IMR-90 (cell line): ENCODE measurements at regions not wholly inside any gene's neighbourhood (a gene's known extent, or its start where the extent isn't known, plus 50 kb on each side); places are given as distances from the start of the nearest gene placed in this dataset.

Experiments
- ATAC-seq: fragments of 200-7000 bp; cut with Tn5 transposase; 2 replicates; pipeline ENCODE4 v1.9.1; 2020; ENCODE audit warnings: low read depth, mild to moderate bottlenecking, moderate library complexity
- BruUV-seq: library from RNA; stranded (reverse); fragments of 400-500 nt; replicated peaks from 2 replicates; lab custom pipeline; 2021; lab: Mats Ljungman, UMichigan
- CTCF ChIA-PET: fragments of 300-600 bp; formaldehyde crosslinking; extraction: SDS; loops from one replicate; lab custom pipeline; 2021; ENCODE audit warnings: antibody characterized with exemption; lab: Yijun Ruan, JAX
- POLR2A ChIA-PET: fragments of 300-600 bp; sonication (Branson Sonifier 250); formaldehyde crosslinking; loops from one replicate; lab custom pipeline; 2022; ENCODE audit warnings: antibody characterized with exemption; ENCODE audit not compliant: unreplicated experiment; lab: Charles Lee
- DNase-seq: peaks from one replicate; pipeline ENCODE4 v3.0.0; 2013
- H2AFZ ChIP-seq: replicated peaks from 2 replicates; pipeline ENCODE3; 2013; ENCODE audit warnings: low read length, mild to moderate bottlenecking; ENCODE audit not compliant: poor library complexity
- H2AK5ac ChIP-seq: 2 replicates; pipeline ENCODE4 v1.6.1; 2013; ENCODE audit warnings: low read depth, low read length, inconsistent platforms
- H2AK9ac ChIP-seq: replicated peaks from 2 replicates; pipeline ENCODE3; 2013; ENCODE audit warnings: mild to moderate bottlenecking, low read depth, low read length, moderate library complexity; ENCODE audit not compliant: poor library complexity
- H2BK120ac ChIP-seq: 2 replicates; pipeline ENCODE4 v1.6.1; 2013; ENCODE audit warnings: low read depth, low read length, inconsistent platforms
- H2BK15ac ChIP-seq: 3 replicates; pipeline ENCODE4 v1.6.1; 2013; ENCODE audit warnings: low read depth, low read length, inconsistent platforms
- H2BK20ac ChIP-seq: 2 replicates; pipeline ENCODE4 v1.6.1; 2013; ENCODE audit warnings: low read depth, mild to moderate bottlenecking, inconsistent platforms, low read length, moderate library complexity
- H2BK5ac ChIP-seq: 2 replicates; pipeline ENCODE4 v1.6.1; 2013; ENCODE audit warnings: mild to moderate bottlenecking, low read depth, low read length, inconsistent platforms; ENCODE audit not compliant: poor library complexity, severe bottlenecking
- H3K14ac ChIP-seq: replicated peaks from 2 replicates; pipeline ENCODE4 v1.6.1; 2013; ENCODE audit warnings: low read depth, low read length, inconsistent platforms
- H3K18ac ChIP-seq: 2 replicates; pipeline ENCODE4 v1.6.1; 2013; ENCODE audit warnings: low read depth, low read length, control low read depth
- H3K23ac ChIP-seq: 2 replicates; pipeline ENCODE4 v1.6.1; 2013; ENCODE audit warnings: low read depth, low read length, inconsistent platforms
- H3K27ac ChIP-seq: 2 replicates; pipeline ENCODE4 v1.5.1; 2013; ENCODE audit warnings: mild to moderate bottlenecking, control low read depth, low read length; ENCODE audit not compliant: insufficient read depth
- H3K27me3 ChIP-seq: 2 replicates; pipeline ENCODE4 v1.6.1; 2013; ENCODE audit warnings: low read length; ENCODE audit not compliant: control insufficient read depth, insufficient read depth
- H3K36me3 ChIP-seq: 2 replicates; pipeline ENCODE4 v1.6.1; 2013; ENCODE audit warnings: low read length, mixed read lengths; ENCODE audit not compliant: control insufficient read depth, insufficient read depth
- H3K4ac ChIP-seq: 2 replicates; pipeline ENCODE4 v1.6.1; 2013; ENCODE audit warnings: low read depth, low read length, inconsistent platforms
- H3K4me1 ChIP-seq: 2 replicates; pipeline ENCODE4 v1.6.1; 2013; ENCODE audit warnings: low read length, mixed read lengths; ENCODE audit not compliant: control insufficient read depth, insufficient read depth
- H3K4me2 ChIP-seq: 2 replicates; pipeline ENCODE4 v1.6.1; 2013; ENCODE audit warnings: low read depth, mild to moderate bottlenecking, control low read depth, low read length, moderate library complexity
- H3K4me3 ChIP-seq: 2 replicates; pipeline ENCODE4 v1.5.1; 2013; ENCODE audit warnings: low read depth, mild to moderate bottlenecking, control low read depth, low read length, moderate library complexity; ENCODE audit not compliant: insufficient read depth
- H3K56ac ChIP-seq: 2 replicates; pipeline ENCODE4 v1.6.1; 2013; ENCODE audit warnings: low read length, inconsistent platforms; ENCODE audit not compliant: insufficient read depth; ENCODE audit errors: extremely low read depth
- H3K79me1 ChIP-seq, 2 experiments: 2 replicates each; pipeline ENCODE4 v1.6.1; 2013; ENCODE audit warnings: low read length in 2 of 2, inconsistent platforms in 1 of 2, low read depth in 1 of 2
- H3K9ac ChIP-seq: 2 replicates; pipeline ENCODE4 v1.6.1; 2013; ENCODE audit warnings: low read depth, low read length, control low read depth
- H3K9me1 ChIP-seq: 2 replicates; pipeline ENCODE4 v1.6.1; 2013; ENCODE audit warnings: low read length, inconsistent platforms; ENCODE audit not compliant: insufficient read depth
- H3K9me3 ChIP-seq: 2 replicates; pipeline ENCODE4 v1.6.1; 2013; ENCODE audit warnings: low read length; ENCODE audit not compliant: control insufficient read depth, insufficient read depth
- H4K20me1 ChIP-seq: 2 replicates; pipeline ENCODE4 v1.6.1; 2013; ENCODE audit warnings: low read length, inconsistent platforms; ENCODE audit not compliant: insufficient read depth
- H4K5ac ChIP-seq: 2 replicates; pipeline ENCODE4 v1.6.1; 2013; ENCODE audit warnings: mild to moderate bottlenecking, low read depth, low read length, control low read depth
- H4K8ac ChIP-seq, 2 experiments: 2 replicates each; pipeline ENCODE4 v1.6.1; 2013; ENCODE audit warnings: low read depth in 2 of 2, low read length in 2 of 2, control low read depth in 1 of 2, inconsistent platforms in 1 of 2
- H4K91ac ChIP-seq: 2 replicates; pipeline ENCODE4 v1.6.1; 2013; ENCODE audit warnings: low read depth, low read length, inconsistent platforms; ENCODE audit not compliant: insufficient read depth
- BHLHE40 ChIP-seq: fragments of 150-350 bp; IDR thresholded peaks from 2 replicates; pipeline ENCODE4 v1.6.1; 2016; ENCODE audit warnings: mild to moderate bottlenecking, low read depth, low read length
- CEBPB ChIP-seq: IDR thresholded peaks from 2 replicates; pipeline ENCODE4 v1.6.1; 2012; ENCODE audit warnings: low read depth, low read length, improper control_type of control experiment
- CHD1 ChIP-seq: IDR thresholded peaks from 2 replicates; pipeline ENCODE4 v1.6.1; 2012; ENCODE audit warnings: low read depth, low read length, improper control_type of control experiment
- FOS ChIP-seq: fragments of 150-350 bp; IDR thresholded peaks from 2 replicates; pipeline ENCODE4 v1.6.1; 2016; ENCODE audit warnings: low read depth, low read length
- MAFK ChIP-seq: IDR thresholded peaks from 2 replicates; pipeline ENCODE4 v1.6.1; 2012; ENCODE audit warnings: low read depth, low read length, improper control_type of control experiment
- MAZ ChIP-seq: IDR thresholded peaks from 2 replicates; pipeline ENCODE4 v1.6.1; 2012; ENCODE audit warnings: low read depth, mild to moderate bottlenecking, low read length, improper control_type of control experiment, moderate library complexity, borderline replicate concordance
- MXI1 ChIP-seq: IDR thresholded peaks from 2 replicates; pipeline ENCODE4 v1.6.1; 2012; ENCODE audit warnings: low read depth, mild to moderate bottlenecking, low read length, moderate library complexity, borderline replicate concordance
- NFE2L2 ChIP-seq: fragments of 150-350 bp; IDR thresholded peaks from 2 replicates; pipeline ENCODE4 v1.6.1; 2016; ENCODE audit warnings: low read depth, mild to moderate bottlenecking, low read length
- POLR2A ChIP-seq: IDR thresholded peaks from 2 replicates; pipeline ENCODE4 v1.6.1; 2012; ENCODE audit warnings: mild to moderate bottlenecking, low read depth, low read length
- RAD21 ChIP-seq: IDR thresholded peaks from 2 replicates; pipeline ENCODE4 v1.6.1; 2012; ENCODE audit warnings: low read length, improper control_type of control experiment
- RCOR1 ChIP-seq: IDR thresholded peaks from 2 replicates; pipeline ENCODE4 v1.6.1; 2012; ENCODE audit warnings: mild to moderate bottlenecking, low read length, improper control_type of control experiment; ENCODE audit not compliant: insufficient replicate concordance
- RFX5 ChIP-seq: IDR thresholded peaks from 2 replicates; pipeline ENCODE4 v1.8.0; 2012; ENCODE audit warnings: low read depth, mild to moderate bottlenecking, low read length, moderate library complexity
- SMC3 ChIP-seq: fragments of 150-350 bp; IDR thresholded peaks from 2 replicates; pipeline ENCODE4 v1.6.1; 2016; ENCODE audit warnings: low read depth, mild to moderate bottlenecking, antibody characterized with exemption, low read length, moderate library complexity
- WGBS, 2 experiments: methylation state at CpG; one replicate each; pipeline versions ENCODE4 v1.1.5 to v1.1.7; 2013; ENCODE audit warnings: missing lambda C conversion rate in 2 of 2; ENCODE audit not compliant: insufficient read length in 1 of 2; ENCODE audit errors: extremely low coverage in 2 of 2; 5-methylcytosine and 5-hydroxymethylcytosine counted together
- dilution Hi-C: fragments of 300-500 bp; cut with HindIII; formaldehyde crosslinking; loops from one replicate; pipeline ENCODE4 v1.14.3; 2018; ENCODE audit warnings: low sequenced_read_pairs; ENCODE audit not compliant: unreplicated experiment
- in situ Hi-C: fragments of 300-500 bp; cut with MboI; formaldehyde crosslinking; loops from 3 replicates; pipeline ENCODE4 v1.14.3; 2019; ENCODE audit warnings: low sequenced_read_pairs, inconsistent platforms, mixed read lengths
- intact Hi-C: fragments of 100-400 bp; cut with micrococcal nuclease; formaldehyde crosslinking; loops from 2 replicates; pipeline ENCODE4 v1.10.0; 2022
- TF ChIP-seq, protein P1 (sequence below): fragments of 150-350 bp; IDR thresholded peaks from 2 replicates; pipeline ENCODE4 v1.6.1; 2016; ENCODE audit warnings: low read depth, mild to moderate bottlenecking, low read length, moderate library complexity, borderline replicate concordance
- TF ChIP-seq, protein P2 (sequence below): fragments of 150-350 bp; IDR thresholded peaks from 2 replicates; pipeline ENCODE4 v1.6.1; 2017; ENCODE audit warnings: mild to moderate bottlenecking, antibody characterized with exemption, low read length, low read depth
- TF ChIP-seq, protein P3 (sequence below): conservative IDR thresholded peaks from 2 replicates; pipeline ENCODE4 v1.5.1; 2012; ENCODE audit warnings: mild to moderate bottlenecking, low read depth, low read length, improper control_type of control experiment

DNA sequence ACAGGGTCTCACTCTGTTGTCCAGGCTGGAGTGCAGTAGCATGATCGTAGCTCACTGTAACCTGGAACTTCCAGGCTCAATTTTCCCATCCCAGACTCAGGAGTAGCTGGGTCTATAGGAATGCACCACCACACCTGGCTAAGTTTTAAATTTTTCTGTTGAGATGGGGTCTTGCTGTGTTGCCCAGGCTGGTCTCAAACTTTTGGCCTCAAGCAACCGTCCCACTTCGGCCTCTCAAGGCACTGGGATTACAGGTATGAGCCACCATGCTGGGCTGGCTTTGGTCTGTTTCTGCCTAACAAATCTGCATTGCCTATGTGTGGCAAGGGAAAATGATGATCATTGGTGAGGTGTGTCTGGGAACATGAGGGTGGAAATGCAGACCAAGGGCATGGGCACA lies 59.3 kb upstream of the CLMP start:
- peak overlapping the region; percentile 61 for H3K18ac ChIP-seq
- no peak overlapping the region for H2BK120ac ChIP-seq
- no peak overlapping the region for H3K23ac ChIP-seq
- H2AK9ac ChIP-seq: peak overlapping the region; percentile 34
- no peak overlapping the region for H4K8ac ChIP-seq
- POLR2A ChIA-PET: no interaction called here
- no peak overlapping the region; the same call in 1 of the 2 replicates for H4K91ac ChIP-seq
- H2AFZ ChIP-seq: no peak overlapping the region
- H4K20me1 ChIP-seq: no peaks in the 10 kb centered on the region; the same call in 1 of the 2 replicates
- no peak overlapping the region for H3K14ac ChIP-seq
- H2BK5ac ChIP-seq: no peak overlapping the region
- H3K36me3 ChIP-seq: no peaks in the 10 kb centered on the region
- dilution Hi-C loops: loop anchor here (25.0 kb wide), 1 partner anchor 142 kb away; no protein-coding TSS in a partner anchor
- H2AK5ac ChIP-seq: peak overlapping the region; percentile 61
- in situ Hi-C loops: loop anchor here (25.0 kb wide), 1 partner anchor 392 kb away; no protein-coding TSS in a partner anchor
- no peak overlapping the region for H3K4me3 ChIP-seq
- WGBS, 2 experiments: 92% methylated on average over 2 of the region's 3 CpGs; no CpG with 5 or more reads in 1 of the 2 experiments
- H3K4ac ChIP-seq: no peak overlapping the region; the same call in 1 of the 2 replicates
- no peak for TF ChIP-seq POLR2A
- TF ChIP-seq RAD21: no peak
- TF ChIP-seq NFE2L2: no peak
- TF ChIP-seq CHD1: no peak
- TF ChIP-seq, protein P1, sequence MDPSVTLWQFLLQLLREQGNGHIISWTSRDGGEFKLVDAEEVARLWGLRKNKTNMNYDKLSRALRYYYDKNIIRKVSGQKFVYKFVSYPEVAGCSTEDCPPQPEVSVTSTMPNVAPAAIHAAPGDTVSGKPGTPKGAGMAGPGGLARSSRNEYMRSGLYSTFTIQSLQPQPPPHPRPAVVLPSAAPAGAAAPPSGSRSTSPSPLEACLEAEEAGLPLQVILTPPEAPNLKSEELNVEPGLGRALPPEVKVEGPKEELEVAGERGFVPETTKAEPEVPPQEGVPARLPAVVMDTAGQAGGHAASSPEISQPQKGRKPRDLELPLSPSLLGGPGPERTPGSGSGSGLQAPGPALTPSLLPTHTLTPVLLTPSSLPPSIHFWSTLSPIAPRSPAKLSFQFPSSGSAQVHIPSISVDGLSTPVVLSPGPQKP: no peak
- TF ChIP-seq BHLHE40: no peak
- TF ChIP-seq MAFK: no peak
- no peak for TF ChIP-seq MXI1
- TF ChIP-seq FOS: no peak
- no peak for TF ChIP-seq RCOR1
- no peak for TF ChIP-seq SMC3
- TF ChIP-seq CEBPB: no peak
- TF ChIP-seq MAZ: no peak
- TF ChIP-seq, protein P2, sequence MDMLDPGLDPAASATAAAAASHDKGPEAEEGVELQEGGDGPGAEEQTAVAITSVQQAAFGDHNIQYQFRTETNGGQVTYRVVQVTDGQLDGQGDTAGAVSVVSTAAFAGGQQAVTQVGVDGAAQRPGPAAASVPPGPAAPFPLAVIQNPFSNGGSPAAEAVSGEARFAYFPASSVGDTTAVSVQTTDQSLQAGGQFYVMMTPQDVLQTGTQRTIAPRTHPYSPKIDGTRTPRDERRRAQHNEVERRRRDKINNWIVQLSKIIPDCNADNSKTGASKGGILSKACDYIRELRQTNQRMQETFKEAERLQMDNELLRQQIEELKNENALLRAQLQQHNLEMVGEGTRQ: no peak
- no peak for TF ChIP-seq RFX5
- TF ChIP-seq, protein P3, sequence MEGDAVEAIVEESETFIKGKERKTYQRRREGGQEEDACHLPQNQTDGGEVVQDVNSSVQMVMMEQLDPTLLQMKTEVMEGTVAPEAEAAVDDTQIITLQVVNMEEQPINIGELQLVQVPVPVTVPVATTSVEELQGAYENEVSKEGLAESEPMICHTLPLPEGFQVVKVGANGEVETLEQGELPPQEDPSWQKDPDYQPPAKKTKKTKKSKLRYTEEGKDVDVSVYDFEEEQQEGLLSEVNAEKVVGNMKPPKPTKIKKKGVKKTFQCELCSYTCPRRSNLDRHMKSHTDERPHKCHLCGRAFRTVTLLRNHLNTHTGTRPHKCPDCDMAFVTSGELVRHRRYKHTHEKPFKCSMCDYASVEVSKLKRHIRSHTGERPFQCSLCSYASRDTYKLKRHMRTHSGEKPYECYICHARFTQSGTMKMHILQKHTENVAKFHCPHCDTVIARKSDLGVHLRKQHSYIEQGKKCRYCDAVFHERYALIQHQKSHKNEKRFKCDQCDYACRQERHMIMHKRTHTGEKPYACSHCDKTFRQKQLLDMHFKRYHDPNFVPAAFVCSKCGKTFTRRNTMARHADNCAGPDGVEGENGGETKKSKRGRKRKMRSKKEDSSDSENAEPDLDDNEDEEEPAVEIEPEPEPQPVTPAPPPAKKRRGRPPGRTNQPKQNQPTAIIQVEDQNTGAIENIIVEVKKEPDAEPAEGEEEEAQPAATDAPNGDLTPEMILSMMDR: no peak
- peaks cover 4% of the 10 kb centered on the region; the same call in 1 of the 2 replicates for H3K9me3 ChIP-seq
- no peak overlapping the region for H3K27ac ChIP-seq
- ATAC-seq (no peak), DNase-seq (no peak)
- no peak overlapping the region for H3K56ac ChIP-seq
- H2BK15ac ChIP-seq: 0 out of 3 replicates have a peak overlapping the region, but pooled peaks have one; percentile 49
- H4K5ac ChIP-seq: no peak overlapping the region
- H2BK20ac ChIP-seq: no peak overlapping the region; the same call in 1 of the 2 replicates
- no peaks in the 10 kb centered on the region; the same call in 1 of the 2 replicates for H3K27me3 ChIP-seq
- H3K9ac ChIP-seq: no peak overlapping the region
- CTCF ChIA-PET: interaction anchor here (1.3 kb wide), 1 partner anchor 90 kb away, joined by 3 read pairs; no protein-coding TSS in a partner anchor
- no peaks in the 10 kb centered on the region for H3K79me1 ChIP-seq
- intact Hi-C loops: loop anchor here (5.0 kb wide), 1 partner anchor 223 kb away; no protein-coding TSS in a partner anchor
- peaks cover 21% of the 10 kb centered on the region for H3K4me1 ChIP-seq
- peaks cover 8% of the 10 kb centered on the region for H3K9me1 ChIP-seq
- no TSS peak for BruUV-seq
- no peak overlapping the region for H3K4me2 ChIP-seq
